Loucy (cell line): ENCODE measurements at regions not wholly inside any gene's neighbourhood (a gene's known extent, or its start where the extent isn't known, plus 50 kb on each side); places are given as distances from the start of the nearest gene placed in this dataset.

ENCODE experiments used
- H2AFZ ChIP-seq: fragments of 200-600 bp; sonication (generic); 2 replicates; pipeline ENCODE4 v1.6.0; 2016; ENCODE audit warnings: antibody characterized with exemption, mild to moderate bottlenecking, low read length, moderate library complexity
- H3F3A ChIP-seq: fragments of 200-600 bp; 2 replicates; pipeline ENCODE4 v1.6.0; 2016; ENCODE audit warnings: antibody characterized with exemption, low read depth, mild to moderate bottlenecking
- H3K27me3 ChIP-seq: fragments of 200-600 bp; sonication (generic); 2 replicates; pipeline ENCODE4 v1.6.1; 2014; ENCODE audit warnings: low read length, mild to moderate bottlenecking; ENCODE audit not compliant: insufficient read depth, poor library complexity, severe bottlenecking
- H3K36me3 ChIP-seq: fragments of 200-600 bp; sonication (generic); 2 replicates; pipeline ENCODE4 v1.6.1; 2016; ENCODE audit warnings: low read length; ENCODE audit not compliant: insufficient read depth
- H3K4me1 ChIP-seq: fragments of 200-600 bp; sonication (generic); 2 replicates; pipeline ENCODE4 v1.5.1; 2014; ENCODE audit warnings: low read length, mild to moderate bottlenecking; ENCODE audit not compliant: insufficient read depth, poor library complexity, severe bottlenecking
- H3K4me2 ChIP-seq: fragments of 200-600 bp; sonication (generic); 2 replicates; pipeline ENCODE4 v1.6.0; 2014; ENCODE audit warnings: antibody characterized with exemption, low read length, low read depth, mild to moderate bottlenecking; ENCODE audit not compliant: poor library complexity, severe bottlenecking
- H3K4me3 ChIP-seq: fragments of 200-600 bp; sonication (generic); 2 replicates; pipeline ENCODE4 v1.5.1; 2014; ENCODE audit warnings: low read length, mild to moderate bottlenecking, mixed read lengths; ENCODE audit not compliant: poor library complexity, severe bottlenecking
- H3K79me2 ChIP-seq: fragments of 200-600 bp; sonication (generic); 2 replicates; pipeline ENCODE4 v1.6.1; 2014; ENCODE audit warnings: low read length; ENCODE audit not compliant: insufficient read depth
- H3K9ac ChIP-seq: fragments of 200-600 bp; sonication (generic); 2 replicates; pipeline ENCODE4 v1.6.0; 2014; ENCODE audit warnings: mild to moderate bottlenecking, low read depth, low read length, moderate library complexity; ENCODE audit not compliant: poor library complexity, severe bottlenecking
- H3K9me2 ChIP-seq: fragments of 200-600 bp; sonication (generic); replicated peaks from 2 replicates; pipeline ENCODE4 v1.6.1; 2016; ENCODE audit warnings: low read depth, low read length, mixed read lengths
- H3K9me3 ChIP-seq: fragments of 200-600 bp; sonication (generic); 2 replicates; pipeline ENCODE4 v1.6.1; 2014; ENCODE audit warnings: mild to moderate bottlenecking, antibody characterized with exemption, low read length, low read depth; ENCODE audit not compliant: insufficient read depth
- H4K20me1 ChIP-seq: fragments of 200-600 bp; sonication (generic); 2 replicates; pipeline ENCODE4 v1.6.0; 2014; ENCODE audit warnings: antibody characterized with exemption, low read length, mild to moderate bottlenecking; ENCODE audit not compliant: insufficient read depth, poor library complexity, severe bottlenecking
- CTCF ChIP-seq: fragments of 200-600 bp; sonication (generic); conservative IDR thresholded peaks from 2 replicates; pipeline ENCODE4 v1.5.1; 2014; ENCODE audit warnings: mild to moderate bottlenecking, antibody characterized with exemption, low read length
- EZH2phosphoT487 ChIP-seq: fragments of 200-600 bp; IDR thresholded peaks from 2 replicates; pipeline ENCODE4 v1.6.1; 2018; ENCODE audit warnings: antibody characterized with exemption, mild to moderate bottlenecking, moderate library complexity, borderline replicate concordance

- Histone ChIP-seq H3K79me2 (no peaks in the 10 kb centered on the region), H3K4me1 (no peaks in the 10 kb centered on the region), H2AFZ (no peak overlapping the region), H3K9ac (no peak overlapping the region), H3K9me3 (no peaks in the 10 kb centered on the region), H3K9me2 (no peaks in the 10 kb centered on the region), H3K27me3 (peaks cover 4% of the 10 kb centered on the region), H3K36me3 (no peaks in the 10 kb centered on the region), H3F3A (no peaks in the 10 kb centered on the region), H4K20me1 (no peaks in the 10 kb centered on the region), H3K4me3 (no peak overlapping the region), H3K4me2 (no peak overlapping the region)
- TF ChIP-seq EZH2phosphoT487 (no peak), CTCF (no peak)
Observed at GRCh38 chr18:2482706-2483475, 88.4 kb downstream of the METTL4 start.

- H3K36me3 ChIP-seq = no peaks in the 10 kb centered on the region
- H3K9me2 ChIP-seq = no peaks in the 10 kb centered on the region
- no peak overlapping the region for H3K9ac ChIP-seq
- no peaks in the 10 kb centered on the region for H4K20me1 ChIP-seq
- no peak overlapping the region for H3K4me2 ChIP-seq
- no peaks in the 10 kb centered on the region for H3F3A ChIP-seq
- no peaks in the 10 kb centered on the region for H3K4me1 ChIP-seq
- H3K4me3 ChIP-seq = no peak overlapping the region
- no peaks in the 10 kb centered on the region for H3K9me3 ChIP-seq
- H3K79me2 ChIP-seq = no peaks in the 10 kb centered on the region
- peaks cover 4% of the 10 kb centered on the region for H3K27me3 ChIP-seq
- TF ChIP-seq CTCF (no peak), EZH2phosphoT487 (no peak)
- no peak overlapping the region for H2AFZ ChIP-seq
Observed at GRCh38 chr18:2485983-2486382, 85.3 kb downstream of the METTL4 start.

GRCh38 chr18:2486426-2486825 lies 84.9 kb downstream of the METTL4 start:
- Histone ChIP-seq H3K36me3 (no peaks in the 10 kb centered on the region), H3K4me1 (no peaks in the 10 kb centered on the region), H3F3A (no peaks in the 10 kb centered on the region), H3K4me3 (no peak overlapping the region), H3K27me3 (peaks cover 4% of the 10 kb centered on the region), H3K79me2 (no peaks in the 10 kb centered on the region), H3K9me2 (no peaks in the 10 kb centered on the region), H3K9me3 (no peaks in the 10 kb centered on the region), H3K9ac (no peak overlapping the region), H4K20me1 (no peaks in the 10 kb centered on the region), H3K4me2 (no peak overlapping the region), H2AFZ (no peak overlapping the region)
- TF ChIP-seq EZH2phosphoT487 (no peak), CTCF (no peak)
